ENCODE measurements at regions not wholly inside any gene's neighbourhood (a gene's known extent, or its start where the extent isn't known, plus 50 kb on each side); places are given as distances from the start of the nearest gene placed in this dataset.

DNA sequence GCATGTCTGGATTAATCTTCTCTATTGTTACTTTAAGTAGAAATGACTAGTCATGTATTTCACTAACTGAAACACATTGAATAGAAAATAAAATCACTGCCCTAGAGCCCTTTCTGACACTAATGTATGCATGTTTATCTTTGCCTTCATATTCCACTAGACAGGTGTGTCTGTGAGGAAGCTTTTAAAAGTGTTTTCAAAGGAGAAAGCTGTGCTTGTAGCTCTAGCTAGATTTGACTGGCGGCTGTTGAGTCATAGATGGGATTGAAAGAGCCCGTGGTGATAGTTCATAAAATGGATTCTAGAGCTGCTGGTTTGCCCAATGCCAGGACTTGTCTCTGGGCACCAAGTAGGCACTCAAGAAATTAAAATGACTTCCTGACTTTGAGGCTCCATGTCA, 189.0 kb upstream of the PIRT start:
- H3K27me3 ChIP-seq (replicated peaks; ENCODE audit: control insufficient read depth, insufficient read depth, low read length): no peaks in the 10 kb centered on the region
- BruUV-seq (replicated peaks): no TSS peak
- H3K4me3 ChIP-seq (ENCODE audit: low read depth, low read length): no peak overlapping the region
- Mint-ChIP-seq H3K4me1 (ENCODE audit: low read depth, unreplicated experiment) (no peaks in the 10 kb centered on the region), H3K27me3 (ENCODE audit: insufficient read depth, unreplicated experiment) (no peaks in the 10 kb centered on the region), H3K36me3 (ENCODE audit: insufficient read depth, unreplicated experiment) (no peaks in the 10 kb centered on the region), H3K9me3 (ENCODE audit: unreplicated experiment) (no peaks in the 10 kb centered on the region), H3K27ac (ENCODE audit: unreplicated experiment) (no peak overlapping the region), H3K4me3 (ENCODE audit: unreplicated experiment) (no peak overlapping the region)
- TF ChIP-seq, protein P1, sequence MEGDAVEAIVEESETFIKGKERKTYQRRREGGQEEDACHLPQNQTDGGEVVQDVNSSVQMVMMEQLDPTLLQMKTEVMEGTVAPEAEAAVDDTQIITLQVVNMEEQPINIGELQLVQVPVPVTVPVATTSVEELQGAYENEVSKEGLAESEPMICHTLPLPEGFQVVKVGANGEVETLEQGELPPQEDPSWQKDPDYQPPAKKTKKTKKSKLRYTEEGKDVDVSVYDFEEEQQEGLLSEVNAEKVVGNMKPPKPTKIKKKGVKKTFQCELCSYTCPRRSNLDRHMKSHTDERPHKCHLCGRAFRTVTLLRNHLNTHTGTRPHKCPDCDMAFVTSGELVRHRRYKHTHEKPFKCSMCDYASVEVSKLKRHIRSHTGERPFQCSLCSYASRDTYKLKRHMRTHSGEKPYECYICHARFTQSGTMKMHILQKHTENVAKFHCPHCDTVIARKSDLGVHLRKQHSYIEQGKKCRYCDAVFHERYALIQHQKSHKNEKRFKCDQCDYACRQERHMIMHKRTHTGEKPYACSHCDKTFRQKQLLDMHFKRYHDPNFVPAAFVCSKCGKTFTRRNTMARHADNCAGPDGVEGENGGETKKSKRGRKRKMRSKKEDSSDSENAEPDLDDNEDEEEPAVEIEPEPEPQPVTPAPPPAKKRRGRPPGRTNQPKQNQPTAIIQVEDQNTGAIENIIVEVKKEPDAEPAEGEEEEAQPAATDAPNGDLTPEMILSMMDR (IDR thresholded peaks at IDR 0.05; ENCODE audit: insufficient read depth in 1 of 2, low read depth in 1 of 2, low read length in 1 of 2, severe bottlenecking in 1 of 2, unreplicated experiment in 1 of 2): no peak
- intact Hi-C loops (cut with micrococcal nuclease; ENCODE audit: unreplicated experiment): no loop called here
- no peaks in the 10 kb centered on the region for H3K36me3 ChIP-seq (ENCODE audit: control insufficient read depth, insufficient read depth, low read length)
- H3K9me3 ChIP-seq: no peaks in the 10 kb centered on the region
- ChIA-PET POLR2A (no interaction called here), CTCF (no interaction called here)
- DNase-seq: no peak
- no peaks in the 10 kb centered on the region for H3K4me1 ChIP-seq

DNA sequence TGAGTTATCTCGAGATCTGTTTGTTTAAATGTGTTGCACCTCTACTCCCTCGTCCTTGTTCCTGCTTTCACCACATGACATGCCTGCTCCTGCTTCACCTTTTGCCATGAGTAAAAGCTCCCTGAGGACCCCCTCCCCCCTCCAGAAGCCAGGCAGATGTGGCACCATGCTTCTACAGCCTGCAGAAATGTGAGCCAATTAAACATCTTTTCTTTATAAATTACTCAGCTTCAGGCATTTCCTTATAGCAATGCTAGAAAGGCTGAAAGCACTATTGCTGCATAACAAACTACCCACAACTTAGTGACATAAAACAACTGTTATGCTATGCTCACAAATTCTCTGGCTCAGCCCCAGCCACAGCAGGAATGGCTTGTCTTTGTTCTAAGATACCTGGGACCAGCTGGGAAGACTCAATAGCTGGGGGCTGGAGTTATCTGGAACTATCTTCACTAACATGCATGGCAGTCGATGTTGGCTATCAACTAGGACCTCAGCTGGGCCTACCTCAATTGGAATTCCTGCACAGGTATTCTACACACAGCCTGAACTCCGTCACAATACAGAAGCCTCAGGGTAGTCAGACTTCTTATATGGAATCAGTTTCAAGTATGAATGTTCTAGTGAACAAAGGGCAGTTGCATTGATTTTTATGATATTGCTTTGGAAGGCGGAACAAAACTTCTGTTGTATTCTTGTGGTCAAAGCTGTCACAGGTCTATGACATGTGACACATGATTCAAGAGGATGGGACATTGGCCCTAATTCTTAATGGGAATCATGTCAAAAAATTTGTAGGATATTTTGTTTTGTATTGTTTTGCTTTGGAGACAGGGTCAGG, 186.0 kb upstream of the PIRT start:
- TF ChIP-seq, protein P1 (IDR thresholded peaks at IDR 0.05; ENCODE audit: insufficient read depth in 1 of 2, low read depth in 1 of 2, low read length in 1 of 2, severe bottlenecking in 1 of 2, unreplicated experiment in 1 of 2): no peak
- Mint-ChIP-seq H3K36me3 (ENCODE audit: insufficient read depth, unreplicated experiment) (no peaks in the 10 kb centered on the region), H3K9me3 (ENCODE audit: unreplicated experiment) (no peaks in the 10 kb centered on the region), H3K27me3 (ENCODE audit: insufficient read depth, unreplicated experiment) (no peaks in the 10 kb centered on the region), H3K27ac (ENCODE audit: unreplicated experiment) (no peak overlapping the region), H3K4me3 (ENCODE audit: unreplicated experiment) (no peak overlapping the region), H3K4me1 (ENCODE audit: low read depth, unreplicated experiment) (no peaks in the 10 kb centered on the region)
- H3K4me3 ChIP-seq (ENCODE audit: low read depth, low read length): no peak overlapping the region
- H3K36me3 ChIP-seq (ENCODE audit: control insufficient read depth, insufficient read depth, low read length): no peaks in the 10 kb centered on the region
- intact Hi-C loops (cut with micrococcal nuclease; ENCODE audit: unreplicated experiment): no loop called here
- BruUV-seq (replicated peaks): no TSS peak
- no peak for DNase-seq
- H3K4me1 ChIP-seq: no peaks in the 10 kb centered on the region
- no peaks in the 10 kb centered on the region for H3K27me3 ChIP-seq (replicated peaks; ENCODE audit: control insufficient read depth, insufficient read depth, low read length)
- H3K9me3 ChIP-seq: no peaks in the 10 kb centered on the region
- ChIA-PET POLR2A (no interaction called here), CTCF (no interaction called here)

- intact Hi-C loops (cut with micrococcal nuclease; ENCODE audit: unreplicated experiment): no loop called here
- no peaks in the 10 kb centered on the region for H3K36me3 ChIP-seq (ENCODE audit: control insufficient read depth, insufficient read depth, low read length)
- H3K4me1 ChIP-seq: no peaks in the 10 kb centered on the region
- H3K4me3 ChIP-seq (ENCODE audit: low read depth, low read length): no peak overlapping the region
- Mint-ChIP-seq H3K9me3 (ENCODE audit: unreplicated experiment) (peaks cover 3% of the 10 kb centered on the region), H3K27ac (ENCODE audit: unreplicated experiment) (no peak overlapping the region), H3K36me3 (ENCODE audit: insufficient read depth, unreplicated experiment) (no peaks in the 10 kb centered on the region), H3K4me1 (ENCODE audit: low read depth, unreplicated experiment) (no peaks in the 10 kb centered on the region), H3K27me3 (ENCODE audit: insufficient read depth, unreplicated experiment) (no peaks in the 10 kb centered on the region), H3K4me3 (ENCODE audit: unreplicated experiment) (no peak overlapping the region)
- no TSS peak for BruUV-seq (replicated peaks)
- ChIA-PET POLR2A (no interaction called here), CTCF (no interaction called here)
- H3K9me3 ChIP-seq: no peaks in the 10 kb centered on the region
- TF ChIP-seq, protein P1 (IDR thresholded peaks at IDR 0.05; ENCODE audit: insufficient read depth in 1 of 2, low read depth in 1 of 2, low read length in 1 of 2, severe bottlenecking in 1 of 2, unreplicated experiment in 1 of 2): no peak
- no peak for DNase-seq
- no peaks in the 10 kb centered on the region for H3K27me3 ChIP-seq (replicated peaks; ENCODE audit: control insufficient read depth, insufficient read depth, low read length)
These were observed 168.6 kb upstream of the PIRT start for GRCh38 chr17:11006530-11006929.
